Psoas muscle (tissue), 7 donors: ENCODE measurements at regions not wholly inside any gene's neighbourhood (a gene's known extent, or its start where the extent isn't known, plus 50 kb on each side); places are given as distances from the start of the nearest gene placed in this dataset.
A peak's percentile ranks its signal among the peaks of the same experiment; 100 is the strongest.
"Not testable (repeated sequence)": the region's sequence is repeated elsewhere in the genome, so short reads cannot be mapped to it uniquely, and the experiment has no call there.

Experiments
- ATAC-seq, 4 donors: fragments of 200-7000 bp; cut with Tn5 transposase; one replicate each; pipeline ENCODE4 v1.9.1; 2020; ENCODE audit warnings: moderate library complexity in 3 of 4, mild to moderate bottlenecking in 2 of 4
- DNase-seq, 2 donors: peaks; one replicate each; pipeline ENCODE4 v3.0.0-alpha.2; 2020
- H3K27ac ChIP-seq: fragments of 200-600 bp; one replicate; pipeline ENCODE4 v1.8.0; 2022
- H3K27me3 ChIP-seq, 3 donors: fragments of 200-600 bp in 1 of 3; one replicate each; pipeline versions ENCODE4 v1.6.1 to v1.8.0; 2013 to 2022; ENCODE audit warnings: low read length in 2 of 3, mild to moderate bottlenecking in 2 of 3, moderate library complexity in 1 of 3; ENCODE audit not compliant: insufficient read depth in 3 of 3
- H3K36me3 ChIP-seq, 2 donors: fragments of 200-600 bp in 1 of 2; one replicate each; pipeline versions ENCODE4 v1.6.1 to v1.8.0; 2013 to 2022; ENCODE audit warnings: low read depth in 1 of 2, mild to moderate bottlenecking in 1 of 2, moderate library complexity in 1 of 2; ENCODE audit not compliant: insufficient read depth in 1 of 2
- H3K4me1 ChIP-seq: fragments of 200-600 bp; one replicate; pipeline ENCODE4 v1.8.0; 2022
- H3K4me3 ChIP-seq: fragments of 200-600 bp; one replicate; pipeline ENCODE4 v1.8.0; 2022; ENCODE audit warnings: mild to moderate bottlenecking
- H3K9me3 ChIP-seq: fragments of 200-600 bp; one replicate; pipeline ENCODE4 v1.8.0; 2022
- CTCF ChIP-seq: fragments of 200-600 bp; IDR thresholded peaks from one replicate; pipeline ENCODE4 v1.8.0; 2022; ENCODE audit warnings: antibody characterized with exemption
- WGBS, 3 donors: extraction: QIAGEN DNeasy Blood & Tissue Kit; methylation state at CpG; one replicate each; pipeline versions ENCODE4 v1.1.6 to v1.1.7; 2013; 5-methylcytosine and 5-hydroxymethylcytosine counted together
- intact Hi-C, 2 donors: fragments of 100-400 bp; cut with DNase I; formaldehyde crosslinking; loops; one replicate each; pipeline versions ENCODE4 v1.11.0 to v1.14.2; 2022
- donor health status: healthy with polysubstance abuse.
- donor health status: DM: no; HTN: no; CAD: no; lungs with moderate emphysema.
- donor health status: Bipolar disorder and iron deficiency.
- donor health status: healthy.
- donor health status: DM: yes; HTN: yes; CAD: no.
- donor health status: DM: no; HTN: no; CAD: no.
- donor health status: DM: yes; HTN: yes; CAD: no.

- Histone ChIP-seq H3K27me3 (peaks cover 0 to 3% (median 0%) of the 10 kb centered on the region in 3 donors), H3K27ac (no peak overlapping the region), H3K36me3 (no peaks in the 10 kb centered on the region), H3K4me1 (no peaks in the 10 kb centered on the region), H3K4me3 (no peak overlapping the region), H3K9me3 (no peaks in the 10 kb centered on the region)
- intact Hi-C loops, result no loop called here
- WGBS, 3 donors, result 46 to 50% (median 46%) methylated on average over 5 of the region's 5 CpGs
- ATAC-seq (no peak), DNase-seq (peak in 1 of 2 donors; percentile 35)
- TF ChIP-seq CTCF, result no peak
These were observed 116.4 kb upstream of the GOLGA6L6 start for GRCh38 chr15:20658024-20658423.

DNA sequence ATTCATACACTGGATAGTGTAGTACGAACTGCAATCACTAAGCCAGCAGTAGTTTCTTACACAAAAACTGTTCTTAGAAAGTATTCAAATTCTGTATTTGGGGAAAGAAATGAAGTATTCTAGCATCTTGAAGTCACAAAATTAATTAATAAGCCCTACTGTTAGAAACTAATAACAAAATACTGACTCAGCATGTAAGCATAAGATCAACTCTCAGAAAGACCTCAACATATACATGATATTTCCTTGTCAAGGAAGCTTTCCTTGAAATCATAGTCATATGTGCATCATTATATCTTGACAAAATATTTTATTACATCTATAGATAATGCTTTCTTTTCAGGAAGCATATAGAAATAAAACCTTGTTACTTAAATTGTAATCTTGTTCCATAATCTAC is 115.5 kb upstream of the GOLGA6L6 start:
- no peak overlapping the region for H3K4me3 ChIP-seq
- intact Hi-C loops, result no loop called here
- DNase-seq (no peak), ATAC-seq (no peak)
- H3K27me3 ChIP-seq, result peaks cover 0 to 3% (median 0%) of the 10 kb centered on the region in 3 donors
- H3K36me3 ChIP-seq, result no peaks in the 10 kb centered on the region
- no peak overlapping the region for H3K27ac ChIP-seq
- WGBS, 3 donors, result 77 to 91% (median 80%) methylated on average over 1 of the region's 1 CpG
- no peak for TF ChIP-seq CTCF
- no peaks in the 10 kb centered on the region for H3K4me1 ChIP-seq
- no peaks in the 10 kb centered on the region for H3K9me3 ChIP-seq

GRCh38 chr15:20652914-20653313 is 111.3 kb upstream of the GOLGA6L6 start:
- DNase-seq (no peak), ATAC-seq (no peak)
- Histone ChIP-seq H3K4me3 (no peak overlapping the region), H3K9me3 (no peaks in the 10 kb centered on the region), H3K4me1 (no peaks in the 10 kb centered on the region), H3K27ac (no peak overlapping the region), H3K36me3 (no peaks in the 10 kb centered on the region), H3K27me3 (no peaks in the 10 kb centered on the region)
- no peak for TF ChIP-seq CTCF
- WGBS, 3 donors, result 78 to 82% (median 81%) methylated on average over 2 of the region's 2 CpGs
- intact Hi-C loops, result no loop called here

GRCh38 chr15:20648402-20648975 is 106.9 kb upstream of the GOLGA6L6 start:
- ATAC-seq, H3K4me3 ChIP-seq, DNase-seq, H3K27ac ChIP-seq, intact Hi-C loops, H3K36me3 ChIP-seq, H3K4me1 ChIP-seq, H3K27me3 ChIP-seq, H3K9me3 ChIP-seq: not testable (repeated sequence)
- 75 to 81% (median 79%) methylated on average over 6 of the region's 6 CpGs for WGBS, 3 donors

GRCh38 chr15:20646529-20647142 is 105.0 kb upstream of the GOLGA6L6 start:
- TF ChIP-seq CTCF, result no peak
- ATAC-seq (peak in 1 of 4 donors; percentile 38), DNase-seq (peak in 1 of 2 donors; percentile 50)
- no peak overlapping the region for H3K27ac ChIP-seq
- no peaks in the 10 kb centered on the region for H3K9me3 ChIP-seq
- intact Hi-C loops, result no loop called here
- no peaks in the 10 kb centered on the region for H3K36me3 ChIP-seq
- WGBS, 3 donors, result 65 to 74% (median 67%) methylated on average over 7 of the region's 7 CpGs
- H3K4me3 ChIP-seq, result no peak overlapping the region
- H3K4me1 ChIP-seq, result no peaks in the 10 kb centered on the region
- no peaks in the 10 kb centered on the region for H3K27me3 ChIP-seq
